ENCODE measurements at regions not wholly inside any gene's neighbourhood (a gene's known extent, or its start where the extent isn't known, plus 50 kb on each side); places are given as distances from the start of the nearest gene placed in this dataset.
A peak's percentile ranks its signal among the peaks of the same experiment; 100 is the strongest.
"Not testable (repeated sequence)": the region's sequence is repeated elsewhere in the genome, so short reads cannot be mapped to it uniquely, and the experiment has no call there.

GRCh38 chr22:22759371-22759770, 115.0 kb downstream of the GGTLC2 start:
- DNase-seq: no peak

- no peak for DNase-seq
Observed at GRCh38 chr22:22759889-22760546, 115.6 kb downstream of the GGTLC2 start.

- DNase-seq: no peak
Observed at GRCh38 chr22:22761606-22761962, 117.2 kb downstream of the GGTLC2 start.

GRCh38 chr22:22761963-22762772, 117.8 kb downstream of the GGTLC2 start:
- DNase-seq: no peak

GRCh38 chr22:22763512-22763911, 119.1 kb downstream of the GGTLC2 start:
- no peak for DNase-seq

- DNase-seq: no peak
Observed at GRCh38 chr22:22764085-22764484, 119.7 kb downstream of the GGTLC2 start.

GRCh38 chr22:22767876-22768602, 119.6 kb upstream of the IGLL5 start:
- no peak for DNase-seq

- no peak for DNase-seq
Observed at GRCh38 chr22:22768885-22769284, 118.7 kb upstream of the IGLL5 start.

- no peak for DNase-seq
Observed at GRCh38 chr22:22769434-22770279, 118.0 kb upstream of the IGLL5 start.

- DNase-seq: peak in 1 of 5 donors; percentile 44
Observed at GRCh38 chr22:22770280-22770871, 117.2 kb upstream of the IGLL5 start.

- DNase-seq: no peak
Observed at GRCh38 chr22:22770881-22771280, 116.7 kb upstream of the IGLL5 start.

GRCh38 chr22:22771696-22772377, 115.8 kb upstream of the IGLL5 start:
- DNase-seq: no peak

- no peak for DNase-seq
Observed at GRCh38 chr22:22772396-22772795, 115.2 kb upstream of the IGLL5 start.

GRCh38 chr22:22772883-22773282, 114.7 kb upstream of the IGLL5 start:
- no peak for DNase-seq

- no peak for DNase-seq
Observed at GRCh38 chr22:22773427-22773826, 114.2 kb upstream of the IGLL5 start.

GRCh38 chr22:22773979-22774604, 113.5 kb upstream of the IGLL5 start:
- DNase-seq: no peak

- not testable (repeated sequence) for DNase-seq
Observed at GRCh38 chr22:22774762-22775161, 112.9 kb upstream of the IGLL5 start.

- DNase-seq: no peak
Observed at GRCh38 chr22:22776121-22776520, 111.5 kb upstream of the IGLL5 start.

GRCh38 chr22:22779213-22779612, 108.4 kb upstream of the IGLL5 start:
- no peak for DNase-seq

GRCh38 chr22:22783575-22783974, 104.0 kb upstream of the IGLL5 start:
- DNase-seq: no peak
